Smooth muscle cell (in vitro differentiated cells): ENCODE measurements at regions not wholly inside any gene's neighbourhood (a gene's known extent, or its start where the extent isn't known, plus 50 kb on each side); places are given as distances from the start of the nearest gene placed in this dataset.

Experiments
- DNase-seq: peaks from one replicate; lab custom pipeline; 2025; ENCODE audit not compliant: unreplicated experiment; lab: John Stamatoyannopoulos, UW
- H2AFZ ChIP-seq: fragments of 200-600 bp; sonication (generic); 2 replicates; pipeline ENCODE4 v1.6.0; 2016; ENCODE audit warnings: antibody characterized with exemption, low read depth, mild to moderate bottlenecking
- H3F3A ChIP-seq: fragments of 200-600 bp; sonication (generic); 2 replicates; pipeline ENCODE4 v1.6.0; 2017; ENCODE audit warnings: antibody characterized with exemption, low read depth
- H3K27ac ChIP-seq: fragments of 200-600 bp; sonication (generic); 2 replicates; pipeline ENCODE4 v1.5.1; 2016; ENCODE audit warnings: low read depth, mild to moderate bottlenecking
- H3K27me3 ChIP-seq: fragments of 200-600 bp; sonication (generic); 2 replicates; pipeline ENCODE4 v1.6.1; 2016; ENCODE audit warnings: low read depth, mild to moderate bottlenecking
- H3K36me3 ChIP-seq: fragments of 200-600 bp; sonication (generic); 2 replicates; pipeline ENCODE4 v1.5.1; 2016; ENCODE audit warnings: low read depth
- H3K4me1 ChIP-seq: fragments of 200-600 bp; sonication (generic); 2 replicates; pipeline ENCODE4 v1.5.1; 2016; ENCODE audit warnings: low read depth
- H3K4me2 ChIP-seq: fragments of 200-600 bp; sonication (generic); 2 replicates; pipeline ENCODE4 v1.6.0; 2016; ENCODE audit warnings: mild to moderate bottlenecking
- H3K4me3 ChIP-seq: fragments of 200-600 bp; sonication (generic); 2 replicates; pipeline ENCODE4 v1.5.1; 2016; ENCODE audit warnings: mild to moderate bottlenecking
- H3K79me2 ChIP-seq: fragments of 200-600 bp; sonication (generic); 2 replicates; pipeline ENCODE4 v1.6.0; 2016; ENCODE audit warnings: low read depth, mild to moderate bottlenecking
- H3K9ac ChIP-seq: fragments of 200-600 bp; sonication (generic); 2 replicates; pipeline ENCODE4 v1.6.0; 2016; ENCODE audit warnings: low read depth
- H3K9me3 ChIP-seq: fragments of 200-600 bp; sonication (generic); replicated peaks from 2 replicates; pipeline ENCODE4 v1.5.1; 2016; ENCODE audit warnings: low read depth
- H4K20me1 ChIP-seq: fragments of 200-600 bp; sonication (generic); 2 replicates; pipeline ENCODE4 v1.6.0; 2016; ENCODE audit warnings: low read depth
- WGBS: methylation state at CpG from one replicate; pipeline ENCODE4 v1.1.7; 2016; ENCODE audit warnings: low lambda C conversion rate; 5-methylcytosine and 5-hydroxymethylcytosine counted together
- TF ChIP-seq, protein P1 (sequence below): fragments of 200-600 bp; sonication (generic); IDR thresholded peaks from 2 replicates; pipeline ENCODE4 v1.5.1; 2017; ENCODE audit warnings: borderline replicate concordance, mild to moderate bottlenecking, antibody characterized with exemption; ENCODE audit not compliant: insufficient read depth, poor library complexity, severe bottlenecking

- 50% methylated on average over 1 of the region's 1 CpG for WGBS
- Histone ChIP-seq H3K36me3 (no peaks in the 10 kb centered on the region), H3K79me2 (no peaks in the 10 kb centered on the region), H3K9me3 (no peaks in the 10 kb centered on the region), H3K9ac (no peak overlapping the region), H3F3A (no peaks in the 10 kb centered on the region), H4K20me1 (no peaks in the 10 kb centered on the region), H2AFZ (no peak overlapping the region), H3K4me1 (no peaks in the 10 kb centered on the region), H3K4me2 (no peak overlapping the region), H3K27me3 (no peaks in the 10 kb centered on the region), H3K27ac (no peak overlapping the region), H3K4me3 (no peak overlapping the region)
- no peak for DNase-seq
- TF ChIP-seq, protein P1, sequence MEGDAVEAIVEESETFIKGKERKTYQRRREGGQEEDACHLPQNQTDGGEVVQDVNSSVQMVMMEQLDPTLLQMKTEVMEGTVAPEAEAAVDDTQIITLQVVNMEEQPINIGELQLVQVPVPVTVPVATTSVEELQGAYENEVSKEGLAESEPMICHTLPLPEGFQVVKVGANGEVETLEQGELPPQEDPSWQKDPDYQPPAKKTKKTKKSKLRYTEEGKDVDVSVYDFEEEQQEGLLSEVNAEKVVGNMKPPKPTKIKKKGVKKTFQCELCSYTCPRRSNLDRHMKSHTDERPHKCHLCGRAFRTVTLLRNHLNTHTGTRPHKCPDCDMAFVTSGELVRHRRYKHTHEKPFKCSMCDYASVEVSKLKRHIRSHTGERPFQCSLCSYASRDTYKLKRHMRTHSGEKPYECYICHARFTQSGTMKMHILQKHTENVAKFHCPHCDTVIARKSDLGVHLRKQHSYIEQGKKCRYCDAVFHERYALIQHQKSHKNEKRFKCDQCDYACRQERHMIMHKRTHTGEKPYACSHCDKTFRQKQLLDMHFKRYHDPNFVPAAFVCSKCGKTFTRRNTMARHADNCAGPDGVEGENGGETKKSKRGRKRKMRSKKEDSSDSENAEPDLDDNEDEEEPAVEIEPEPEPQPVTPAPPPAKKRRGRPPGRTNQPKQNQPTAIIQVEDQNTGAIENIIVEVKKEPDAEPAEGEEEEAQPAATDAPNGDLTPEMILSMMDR, result no peak
Observed at GRCh38 chr13:36764957-36765356, 54.1 kb upstream of the RFXAP start.

DNA sequence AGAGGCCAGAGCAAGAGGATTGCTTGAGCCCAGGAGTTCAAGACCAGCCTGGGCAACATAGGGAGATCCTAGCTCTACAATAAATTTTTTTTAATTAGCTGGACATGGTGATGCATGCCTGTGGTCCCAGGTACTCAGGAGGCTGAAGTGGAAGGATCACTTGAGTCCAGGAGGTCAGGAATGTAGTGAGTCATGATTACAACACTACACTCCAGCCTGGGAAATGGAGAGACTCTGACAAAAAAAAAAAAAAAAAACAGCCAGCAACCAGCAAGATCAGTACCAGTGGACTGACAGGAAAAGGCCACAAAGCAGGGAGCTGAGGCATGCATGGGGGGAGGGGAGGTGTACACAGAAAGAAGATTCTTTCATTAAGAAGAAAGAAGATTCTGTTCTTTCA is 52.7 kb upstream of the RFXAP start:
- no peaks in the 10 kb centered on the region for H3K36me3 ChIP-seq
- DNase-seq, result no peak
- H3K79me2 ChIP-seq, result no peaks in the 10 kb centered on the region
- H3K27me3 ChIP-seq, result no peaks in the 10 kb centered on the region
- H3K4me1 ChIP-seq, result no peaks in the 10 kb centered on the region
- no peak overlapping the region for H3K4me3 ChIP-seq
- H2AFZ ChIP-seq, result no peak overlapping the region
- no peaks in the 10 kb centered on the region for H3K9me3 ChIP-seq
- no peaks in the 10 kb centered on the region for H4K20me1 ChIP-seq
- no peak overlapping the region for H3K4me2 ChIP-seq
- TF ChIP-seq, protein P1, result no peak
- H3K9ac ChIP-seq, result no peak overlapping the region
- no peaks in the 10 kb centered on the region for H3F3A ChIP-seq
- H3K27ac ChIP-seq, result peak overlapping the region; percentile 5

DNA sequence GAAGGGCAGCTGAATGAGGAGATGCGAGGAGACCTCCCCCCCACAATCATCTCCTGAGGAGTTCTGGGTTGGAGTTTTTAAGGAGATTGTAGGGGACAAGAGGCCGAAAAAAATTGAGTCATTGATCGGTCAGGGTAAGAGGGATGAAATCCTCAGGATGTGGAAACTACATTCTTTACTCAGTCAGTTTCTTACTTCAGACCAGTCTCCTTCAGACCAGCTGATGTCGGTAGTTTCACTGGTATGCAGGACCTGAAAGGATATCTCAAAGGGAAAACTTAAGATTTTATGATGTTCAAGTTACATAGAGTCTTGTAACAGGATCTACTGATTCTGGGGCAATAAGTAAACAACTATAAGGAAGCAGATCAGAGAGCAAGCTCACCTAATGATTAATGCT is 51.7 kb upstream of the RFXAP start:
- Histone ChIP-seq H3K4me2 (no peak overlapping the region), H3K4me1 (no peaks in the 10 kb centered on the region), H3K9ac (no peak overlapping the region), H3K9me3 (no peaks in the 10 kb centered on the region), H3K27me3 (no peaks in the 10 kb centered on the region), H3K79me2 (no peaks in the 10 kb centered on the region), H3K4me3 (no peak overlapping the region), H2AFZ (no peak overlapping the region), H3F3A (no peaks in the 10 kb centered on the region), H3K36me3 (no peaks in the 10 kb centered on the region), H4K20me1 (no peaks in the 10 kb centered on the region), H3K27ac (no peak overlapping the region)
- TF ChIP-seq, protein P1, result no peak
- DNase-seq, result no peak
- 92% methylated on average over 4 of the region's 4 CpGs for WGBS

DNA sequence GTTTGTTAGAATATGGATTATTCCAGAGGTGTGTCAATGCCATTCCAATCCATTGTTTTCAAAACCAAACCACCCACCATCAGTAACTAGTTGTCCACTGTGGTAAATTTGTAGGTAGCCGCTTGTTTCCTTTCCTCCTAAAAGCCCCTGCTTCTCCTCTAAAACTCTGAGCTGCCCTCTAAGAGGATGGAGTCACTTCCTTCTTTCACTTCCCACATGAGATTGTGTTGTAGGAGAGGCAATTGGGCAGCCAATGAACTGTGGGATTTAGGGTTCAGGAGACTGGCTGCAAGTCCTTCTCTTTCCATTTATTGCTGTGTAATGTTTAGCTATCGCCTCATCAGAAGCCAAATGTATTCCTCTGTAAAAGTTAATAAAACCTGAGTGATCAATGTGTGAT is 49.9 kb upstream of the RFXAP start:
- no peak for DNase-seq
- Histone ChIP-seq H3K4me3 (no peak overlapping the region), H3K4me1 (no peaks in the 10 kb centered on the region), H3K27me3 (no peaks in the 10 kb centered on the region), H3K9ac (no peak overlapping the region), H3K79me2 (no peaks in the 10 kb centered on the region), H4K20me1 (no peaks in the 10 kb centered on the region), H3K36me3 (no peaks in the 10 kb centered on the region), H3K4me2 (no peak overlapping the region), H3F3A (no peaks in the 10 kb centered on the region), H2AFZ (no peak overlapping the region), H3K9me3 (no peaks in the 10 kb centered on the region), H3K27ac (no peak overlapping the region)
- WGBS, result 95% methylated on average over 2 of the region's 2 CpGs
- TF ChIP-seq, protein P1, result no peak
